PC-9 (cell line): ENCODE measurements at regions not wholly inside any gene's neighbourhood (a gene's known extent, or its start where the extent isn't known, plus 50 kb on each side); places are given as distances from the start of the nearest gene placed in this dataset.

ENCODE experiments used
- CTCF ChIP-seq: fragments of 200-600 bp; sonication (generic); conservative IDR thresholded peaks from 2 replicates; pipeline ENCODE4 v1.6.1; 2017; ENCODE audit warnings: mixed run types, antibody characterized with exemption, mild to moderate bottlenecking, moderate library complexity
- EZH2 ChIP-seq: fragments of 200-600 bp; sonication (generic); IDR thresholded peaks from 2 replicates; pipeline ENCODE4 v1.8.0; 2017; ENCODE audit warnings: antibody characterized with exemption, low read depth

GRCh38 chr2:76469066-76469465 is 758.4 kb upstream of the GCFC2 start:
- TF ChIP-seq CTCF (no peak), EZH2 (no peak)
